ENCODE measurements at regions not wholly inside any gene's neighbourhood (a gene's known extent, or its start where the extent isn't known, plus 50 kb on each side); places are given as distances from the start of the nearest gene placed in this dataset.

DNA sequence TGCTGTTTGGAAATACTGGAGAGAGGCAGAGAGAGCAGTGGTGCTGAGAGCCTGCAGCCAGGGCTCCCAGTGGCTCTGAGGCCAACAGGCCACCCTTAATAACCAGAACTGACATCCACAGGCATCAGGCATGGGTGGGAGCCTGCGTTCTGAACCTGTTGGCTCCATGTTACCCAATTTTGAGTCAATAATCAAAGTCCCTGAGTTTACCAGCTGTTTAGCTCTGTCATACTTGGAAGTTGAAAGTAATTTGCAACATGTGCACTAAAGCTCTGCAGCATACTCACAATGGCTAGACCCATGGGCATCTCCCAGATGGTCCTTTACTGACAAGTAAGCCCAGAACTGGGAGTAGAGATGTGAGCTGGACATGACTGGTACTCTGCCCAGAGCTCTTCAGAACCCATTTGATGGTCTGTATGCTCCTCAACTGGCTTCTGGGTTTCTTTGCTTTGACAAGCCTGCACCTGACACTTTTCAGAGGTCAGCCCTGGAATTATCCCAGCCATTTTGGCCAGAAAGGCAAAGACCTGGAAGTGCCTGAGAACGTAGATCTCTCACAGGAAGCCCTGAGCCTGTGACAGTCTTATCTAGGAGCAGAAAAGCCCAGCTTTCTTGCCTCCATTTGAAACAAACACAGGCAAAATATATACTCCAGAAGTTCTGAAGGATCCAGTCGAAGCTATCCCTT is 122.4 kb upstream of the CITED2 start:
- no peak for DNase-seq

- no peak for DNase-seq
Observed at GRCh38 chr6:139494376-139494990, 120.0 kb upstream of the CITED2 start.

DNA sequence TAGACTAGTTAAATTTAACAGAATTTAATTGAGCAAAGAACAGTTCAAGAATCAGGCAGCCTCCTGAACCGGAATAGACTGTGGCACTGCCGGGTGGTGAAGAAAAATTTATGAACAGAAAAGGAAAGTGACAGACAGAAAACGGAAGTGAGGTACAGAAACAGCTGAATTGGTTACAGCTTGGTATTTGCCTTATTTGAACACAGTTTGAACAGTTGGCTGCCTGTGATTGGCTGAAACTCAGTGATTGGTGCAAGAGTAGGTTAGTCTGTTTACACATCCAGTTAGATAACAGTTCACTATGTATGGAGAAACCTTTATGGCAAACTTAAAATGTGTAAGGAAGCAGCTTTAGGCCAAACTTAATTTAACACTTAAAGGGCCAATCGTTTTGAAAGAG is 116.0 kb upstream of the CITED2 start:
- no peak for DNase-seq

GRCh38 chr6:139486476-139486799 is 112.0 kb upstream of the CITED2 start:
- no peak for DNase-seq

GRCh38 chr6:139485742-139486475 is 111.5 kb upstream of the CITED2 start:
- no peak for DNase-seq

GRCh38 chr6:139485185-139485584 is 110.7 kb upstream of the CITED2 start:
- no peak for DNase-seq

- DNase-seq, result no peak
Observed at GRCh38 chr6:139483079-139483478, 108.6 kb upstream of the CITED2 start.

- no peak for DNase-seq
Observed at GRCh38 chr6:139482287-139482686, 107.8 kb upstream of the CITED2 start.

GRCh38 chr6:139480356-139481165 is 106.1 kb upstream of the CITED2 start:
- DNase-seq, result no peak

- no peak for DNase-seq
Observed at GRCh38 chr6:139479433-139480222, 105.2 kb upstream of the CITED2 start.

- DNase-seq, result no peak
Observed at GRCh38 chr6:139475646-139476045, 101.2 kb upstream of the CITED2 start.

GRCh38 chr6:139475241-139475640 is 100.8 kb upstream of the CITED2 start:
- DNase-seq, result no peak

DNA sequence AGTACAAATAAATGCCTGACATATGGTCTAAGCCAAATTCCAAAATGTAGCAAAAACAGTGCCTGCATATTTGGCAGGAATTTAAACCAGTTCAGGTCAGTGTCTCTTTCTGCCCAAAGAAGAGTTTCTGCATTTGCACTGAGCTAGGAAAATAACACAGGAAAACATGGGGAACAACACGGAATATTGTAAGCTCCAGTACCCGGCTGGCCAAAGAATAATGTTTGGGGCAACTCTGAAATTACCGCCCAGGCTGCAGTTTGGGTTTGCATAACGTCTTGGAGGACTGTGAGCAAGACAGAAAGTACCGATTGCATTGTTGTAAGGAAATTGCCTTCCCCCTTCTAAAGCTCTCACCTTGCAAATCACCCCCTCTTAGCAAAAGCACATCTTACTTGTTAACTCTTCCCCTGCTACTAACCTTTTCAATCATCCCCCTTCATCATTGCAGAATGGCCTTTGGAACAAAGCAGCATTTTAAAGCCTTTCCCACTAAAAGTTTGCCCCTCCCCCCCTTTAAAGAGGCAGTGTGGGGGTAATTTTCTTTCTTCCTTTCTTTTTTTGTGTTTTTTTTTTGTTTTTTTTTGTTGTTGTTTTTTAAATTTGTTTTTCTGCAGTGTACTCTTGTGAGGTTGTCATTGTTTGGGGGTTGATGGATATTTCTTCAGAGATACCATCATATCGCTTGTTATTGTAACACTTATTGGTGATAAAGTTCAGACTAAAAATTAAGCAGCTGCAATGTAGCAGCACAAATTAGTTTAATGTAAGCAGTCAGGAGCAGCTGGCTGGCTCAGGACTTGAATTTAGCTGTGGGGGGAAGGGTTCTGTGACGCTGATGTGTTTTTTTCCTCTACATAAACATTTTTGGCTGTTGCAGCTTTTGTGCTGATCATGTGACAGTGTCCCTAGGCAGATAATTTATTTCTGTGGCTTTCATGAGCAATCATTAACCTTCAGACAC is 100.0 kb upstream of the CITED2 start:
- DNase-seq, result peak; percentile 86

- DNase-seq, result peak; percentile 22
Observed at GRCh38 chr6:139473731-139474130, 99.3 kb upstream of the CITED2 start.

DNA sequence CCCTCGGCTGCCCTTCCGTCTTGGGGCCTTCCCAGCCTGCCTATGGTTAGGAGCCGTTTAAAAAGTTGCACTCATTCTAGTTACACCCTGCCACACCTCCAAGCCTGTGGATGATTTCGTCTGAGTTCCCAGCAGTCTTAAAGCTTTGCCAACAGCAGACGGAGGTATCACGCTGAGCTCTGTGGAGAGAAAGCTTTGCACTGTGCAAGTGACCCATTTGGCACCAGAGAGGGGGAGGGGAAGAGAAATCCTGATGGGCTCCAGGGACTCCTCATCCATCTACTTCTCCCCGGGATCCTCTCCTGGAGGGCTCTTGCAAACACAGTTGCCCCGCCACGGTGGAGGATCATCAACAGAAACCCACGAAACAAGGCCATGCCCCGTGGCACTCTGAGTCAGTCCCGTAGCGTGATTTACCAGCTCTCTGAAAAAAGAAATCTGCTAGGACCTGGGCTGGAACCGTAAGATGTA is 98.8 kb upstream of the CITED2 start:
- DNase-seq, result peak; percentile 80

- peak; percentile 8 for DNase-seq
Observed at GRCh38 chr6:139472351-139473015, 98.0 kb upstream of the CITED2 start.

- no peak for DNase-seq
Observed at GRCh38 chr6:139470997-139471396, 96.5 kb upstream of the CITED2 start.

- no peak for DNase-seq
Observed at GRCh38 chr6:139468178-139468819, 93.9 kb upstream of the CITED2 start.

DNA sequence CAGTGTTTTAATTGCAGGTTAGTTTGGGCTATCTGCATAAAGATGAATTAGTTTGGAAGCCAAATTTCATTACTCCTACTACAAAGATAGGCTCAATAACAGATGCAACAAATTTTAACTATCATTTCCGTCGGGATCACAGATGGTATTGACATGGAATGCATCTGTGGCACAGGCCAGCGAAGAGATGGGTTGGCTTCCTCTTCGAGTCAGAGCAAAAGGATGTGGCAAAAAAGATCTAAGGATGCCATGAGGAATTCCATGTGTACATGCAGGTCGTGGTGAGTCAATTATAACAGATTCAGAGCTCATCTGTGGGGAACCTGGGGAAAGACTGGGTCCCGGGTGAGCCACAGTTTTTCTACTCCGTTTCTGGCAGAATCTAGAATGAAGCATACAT is 83.0 kb upstream of the CITED2 start:
- DNase-seq, result no peak

All from NCI-H446 treated with DMSO at 0.1 percent for 48 hours (cell line).